Keratinocyte (primary cell): ENCODE measurements at regions not wholly inside any gene's neighbourhood (a gene's known extent, or its start where the extent isn't known, plus 50 kb on each side); places are given as distances from the start of the nearest gene placed in this dataset.

Source experiments
- EZH2 ChIP-seq: IDR thresholded peaks from one replicate; pipeline ENCODE4 v1.6.1; 2012; ENCODE audit warnings: inconsistent platforms, mild to moderate bottlenecking, low read length, moderate library complexity
- TF ChIP-seq, protein P1 (sequence below), 3 experiments: IDR thresholded peaks in 1 of 3; conservative IDR thresholded peaks in 1 of 3; optimal IDR thresholded peaks in 1 of 3; 2 replicates in 2 of 3; 3 replicates in 1 of 3; pipeline versions ENCODE3 to v1.5.1; 2011; ENCODE audit warnings: low read length in 3 of 3, mild to moderate bottlenecking in 3 of 3, moderate library complexity in 2 of 3, control low read depth in 1 of 3, inconsistent platforms in 1 of 3; ENCODE audit not compliant: insufficient read depth in 2 of 3; ENCODE audit errors: extremely low read depth in 1 of 3

DNA sequence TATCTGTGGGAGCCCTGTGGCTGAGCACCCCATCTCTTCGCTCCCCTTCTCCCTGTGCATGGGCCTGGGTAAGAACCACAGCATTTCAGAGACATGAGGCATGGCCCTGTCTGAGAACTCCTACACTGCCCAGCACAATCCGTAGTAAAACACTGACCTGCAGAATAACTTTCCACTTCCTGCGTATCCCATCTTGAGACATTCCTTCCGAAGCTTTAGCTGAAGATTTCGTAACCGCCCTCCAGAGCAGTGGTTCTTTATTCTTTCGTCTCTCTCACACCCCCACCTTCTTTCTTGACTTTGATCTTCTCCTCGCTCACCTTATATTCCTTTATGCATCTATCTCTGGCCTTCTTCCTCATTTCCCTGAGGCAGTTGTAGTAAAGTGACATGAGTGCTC lies 381.1 kb downstream of the HRH4 start:
- TF ChIP-seq, protein P1, sequence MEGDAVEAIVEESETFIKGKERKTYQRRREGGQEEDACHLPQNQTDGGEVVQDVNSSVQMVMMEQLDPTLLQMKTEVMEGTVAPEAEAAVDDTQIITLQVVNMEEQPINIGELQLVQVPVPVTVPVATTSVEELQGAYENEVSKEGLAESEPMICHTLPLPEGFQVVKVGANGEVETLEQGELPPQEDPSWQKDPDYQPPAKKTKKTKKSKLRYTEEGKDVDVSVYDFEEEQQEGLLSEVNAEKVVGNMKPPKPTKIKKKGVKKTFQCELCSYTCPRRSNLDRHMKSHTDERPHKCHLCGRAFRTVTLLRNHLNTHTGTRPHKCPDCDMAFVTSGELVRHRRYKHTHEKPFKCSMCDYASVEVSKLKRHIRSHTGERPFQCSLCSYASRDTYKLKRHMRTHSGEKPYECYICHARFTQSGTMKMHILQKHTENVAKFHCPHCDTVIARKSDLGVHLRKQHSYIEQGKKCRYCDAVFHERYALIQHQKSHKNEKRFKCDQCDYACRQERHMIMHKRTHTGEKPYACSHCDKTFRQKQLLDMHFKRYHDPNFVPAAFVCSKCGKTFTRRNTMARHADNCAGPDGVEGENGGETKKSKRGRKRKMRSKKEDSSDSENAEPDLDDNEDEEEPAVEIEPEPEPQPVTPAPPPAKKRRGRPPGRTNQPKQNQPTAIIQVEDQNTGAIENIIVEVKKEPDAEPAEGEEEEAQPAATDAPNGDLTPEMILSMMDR (optimal IDR thresholded peaks at IDR 0.05 in 1 of 3, IDR thresholded peaks at IDR 0.05 in 1 of 3, conservative IDR thresholded peaks at IDR 0.05 in 1 of 3; ENCODE audit: extremely low read depth in 1 of 3, insufficient read depth in 2 of 3, low read length in 3 of 3) = no peak
- no peak for TF ChIP-seq EZH2
